Nucleus accumbens (tissue), 56 donors: ENCODE measurements at regions not wholly inside any gene's neighbourhood (a gene's known extent, or its start where the extent isn't known, plus 50 kb on each side); places are given as distances from the start of the nearest gene placed in this dataset.

Experiments
- DNase-seq, 56 donors: peaks; one replicate each; lab custom pipeline; 2025; lab: John Stamatoyannopoulos, UW

DNA sequence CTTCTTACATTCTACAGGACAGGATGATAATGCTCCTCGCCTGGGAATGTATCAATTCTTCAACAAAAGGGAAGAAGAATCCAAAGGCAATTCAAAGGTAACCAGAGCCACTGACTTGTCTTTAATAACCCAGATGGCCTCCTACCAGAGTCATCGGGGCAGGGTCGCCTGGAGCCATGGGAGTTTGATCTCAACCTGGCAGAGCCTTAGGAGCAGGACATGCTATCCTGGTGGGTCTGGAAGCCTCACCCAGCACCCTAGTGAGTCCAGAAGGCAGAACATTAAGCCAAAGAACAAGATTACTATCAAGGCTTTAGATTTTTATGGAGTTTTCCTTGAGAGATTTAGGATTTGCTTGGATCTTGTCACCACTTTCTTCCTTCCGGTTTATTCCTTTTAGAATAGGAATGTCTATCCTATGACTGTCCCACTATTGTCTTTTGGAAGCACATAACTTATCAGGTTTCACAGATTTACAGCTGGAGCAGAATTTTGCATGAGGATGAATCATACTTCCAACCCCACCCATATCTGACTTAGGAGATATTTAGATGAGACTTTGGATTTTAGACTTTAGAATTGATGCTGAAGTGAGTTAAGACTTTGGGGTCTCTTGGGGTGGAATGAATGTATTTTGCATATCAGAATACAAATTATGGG lies 330.3 kb upstream of the GOLIM4 start:
- DNase-seq = no peak

DNA sequence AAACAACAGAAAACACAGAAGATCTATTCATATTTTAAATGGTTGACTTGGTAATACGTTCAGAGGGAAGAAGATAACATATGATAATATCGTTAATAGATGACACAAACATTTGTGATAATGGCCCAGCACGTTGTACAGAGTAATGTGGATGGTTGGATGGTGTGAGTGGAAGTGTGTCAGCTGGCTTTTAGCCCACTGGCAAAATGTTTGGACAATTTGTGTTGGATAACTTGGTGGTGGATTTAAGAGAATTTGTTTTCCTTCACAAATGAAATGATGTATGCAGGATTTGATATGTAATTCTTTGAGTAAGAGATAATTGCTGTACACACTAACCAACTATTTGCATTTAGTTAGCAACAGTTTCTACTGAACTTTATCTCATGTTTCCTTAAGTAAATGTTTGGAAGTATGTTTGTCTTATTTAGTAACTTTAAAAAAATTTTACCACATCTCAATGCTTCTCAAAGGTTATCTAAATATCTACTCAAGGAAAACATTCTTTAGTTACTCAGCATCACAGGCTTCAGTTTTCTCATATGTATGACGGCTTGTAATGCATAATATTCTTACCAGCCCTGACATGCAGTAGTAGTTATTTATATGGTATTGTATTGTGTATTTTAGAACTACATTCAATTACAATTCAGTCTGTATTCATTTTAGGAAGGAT lies 328.5 kb upstream of the GOLIM4 start:
- DNase-seq = no peak

DNA sequence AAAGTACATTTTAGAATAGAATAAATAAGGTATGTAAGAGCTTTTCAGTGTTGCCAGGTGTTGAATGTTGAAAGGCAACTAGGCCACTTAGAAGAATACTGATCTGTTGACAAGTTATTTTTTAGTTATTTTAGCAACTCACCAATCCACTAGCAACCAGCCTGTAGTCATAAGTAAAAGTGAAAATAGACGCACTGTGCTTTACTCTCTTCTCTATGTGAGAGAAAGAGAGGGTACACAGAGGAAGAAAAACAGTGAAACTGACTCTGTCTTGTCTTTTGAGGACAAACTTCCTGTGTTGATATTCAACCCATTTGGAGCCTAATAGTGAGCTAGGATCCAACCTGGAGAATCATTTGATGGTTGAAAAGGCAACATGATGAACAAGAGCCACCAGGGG lies 327.1 kb upstream of the GOLIM4 start:
- no peak for DNase-seq

DNA sequence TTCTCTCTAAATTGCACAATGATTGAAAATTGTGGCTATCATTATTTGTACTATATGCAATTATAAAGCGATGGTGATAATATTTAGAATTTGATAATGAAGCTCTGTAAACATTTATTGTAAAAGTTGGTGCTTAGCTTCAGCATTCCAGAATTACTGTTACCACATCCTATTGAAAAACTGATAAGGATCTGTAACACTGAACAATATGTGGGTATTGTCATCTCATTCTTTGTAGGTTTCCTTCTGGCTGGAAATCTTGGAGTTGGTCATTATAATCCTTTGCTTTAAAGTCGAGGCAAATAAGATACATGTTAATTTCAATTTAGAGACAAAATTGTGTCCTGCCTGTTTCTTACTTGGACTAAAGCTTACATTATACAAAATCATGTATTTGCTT lies 323.4 kb upstream of the GOLIM4 start:
- no peak for DNase-seq

DNA sequence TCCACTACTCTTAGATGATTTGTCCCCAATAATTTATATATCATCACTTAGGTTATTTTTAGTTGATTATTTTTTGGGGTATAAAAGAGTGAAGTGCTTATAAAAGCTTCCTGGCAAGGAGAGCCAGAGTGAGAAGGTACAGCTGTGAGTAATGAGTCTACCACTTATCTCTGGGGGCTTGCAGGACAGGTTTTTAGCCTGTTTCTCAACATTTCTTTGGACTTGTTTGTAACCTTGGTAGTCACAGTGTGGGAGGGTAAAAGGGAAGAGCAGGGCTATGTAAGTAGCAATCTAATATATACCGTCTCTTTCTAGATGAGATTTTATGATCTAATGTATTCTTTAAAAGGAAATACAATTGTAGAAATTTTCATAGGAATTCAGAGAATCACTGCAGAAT lies 321.3 kb upstream of the GOLIM4 start:
- no peak for DNase-seq

DNA sequence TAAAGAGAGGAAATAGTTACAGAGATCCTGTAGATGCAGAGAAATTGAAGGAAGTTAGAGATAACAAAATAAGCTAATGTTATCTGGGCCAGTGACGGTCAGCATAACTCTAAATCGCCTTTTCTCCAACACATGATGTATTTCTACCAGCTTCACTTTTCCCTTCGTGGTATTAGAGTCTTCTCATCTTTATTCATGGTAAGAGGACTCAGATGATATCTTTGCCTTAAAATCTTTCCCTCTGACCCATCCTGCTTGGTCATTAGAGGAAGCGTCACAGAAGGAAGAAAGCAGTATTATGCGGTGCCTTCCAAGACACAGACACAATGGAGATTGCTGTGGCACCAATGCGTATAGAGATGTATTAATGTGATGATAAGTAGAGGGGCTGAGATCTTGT lies 320.7 kb upstream of the GOLIM4 start:
- DNase-seq = no peak

DNA sequence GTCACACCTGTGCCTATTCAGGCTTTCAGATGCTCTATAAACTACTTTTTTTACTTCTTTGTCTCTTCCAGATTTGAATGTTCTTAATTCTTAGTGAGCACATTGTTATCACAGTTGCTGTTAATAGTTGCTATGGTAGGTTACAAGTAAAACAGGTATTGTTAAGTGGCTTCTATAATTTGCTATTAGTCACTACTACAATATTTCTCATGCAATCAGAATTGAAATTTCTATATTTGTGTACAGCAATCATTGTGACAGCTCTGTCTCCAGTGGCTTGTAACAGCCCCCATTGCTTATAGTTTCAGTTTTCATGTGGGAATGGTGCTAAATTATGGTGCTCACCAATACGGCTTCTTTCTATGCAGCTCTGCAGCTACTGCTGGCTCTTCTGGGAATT lies 318.4 kb upstream of the GOLIM4 start:
- no peak for DNase-seq

DNA sequence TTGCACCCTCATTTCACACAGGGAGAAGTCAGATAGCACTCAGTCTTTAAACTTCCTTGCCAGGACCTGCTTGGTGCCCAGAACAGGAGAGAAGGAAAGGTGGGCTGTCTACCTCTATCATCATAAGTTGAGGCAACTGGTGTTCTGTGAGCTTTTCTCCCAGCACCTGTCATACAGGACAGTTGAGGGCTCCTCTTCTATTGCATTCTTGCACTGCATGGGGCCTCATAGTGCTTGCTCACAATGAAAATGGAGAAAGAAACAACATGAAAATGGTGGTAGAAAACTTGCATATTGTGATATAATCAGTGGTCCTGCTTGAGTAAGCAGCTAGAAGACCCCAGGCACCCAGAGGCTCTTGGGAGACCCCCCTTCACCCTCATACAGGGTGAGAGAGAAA lies 311.7 kb upstream of the GOLIM4 start:
- no peak for DNase-seq

DNA sequence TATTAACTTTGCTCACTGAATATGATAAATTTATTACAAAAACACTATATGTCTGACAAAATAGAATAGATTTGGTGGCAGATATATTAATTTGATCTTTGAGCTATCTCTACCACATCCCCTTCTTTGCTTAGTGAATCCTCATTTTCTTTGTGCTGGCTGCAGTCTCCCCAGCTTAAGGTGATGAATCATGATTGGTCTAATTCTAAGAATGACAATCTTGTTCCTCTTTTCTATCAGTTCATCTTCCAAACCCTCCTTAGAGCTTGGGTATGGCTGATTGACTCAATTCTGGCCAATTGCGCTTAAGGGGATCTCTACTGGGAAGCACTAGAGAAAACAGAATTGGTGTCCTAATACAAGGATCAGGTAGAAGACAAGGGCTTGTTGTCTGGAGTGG lies 309.6 kb upstream of the GOLIM4 start:
- no peak for DNase-seq

DNA sequence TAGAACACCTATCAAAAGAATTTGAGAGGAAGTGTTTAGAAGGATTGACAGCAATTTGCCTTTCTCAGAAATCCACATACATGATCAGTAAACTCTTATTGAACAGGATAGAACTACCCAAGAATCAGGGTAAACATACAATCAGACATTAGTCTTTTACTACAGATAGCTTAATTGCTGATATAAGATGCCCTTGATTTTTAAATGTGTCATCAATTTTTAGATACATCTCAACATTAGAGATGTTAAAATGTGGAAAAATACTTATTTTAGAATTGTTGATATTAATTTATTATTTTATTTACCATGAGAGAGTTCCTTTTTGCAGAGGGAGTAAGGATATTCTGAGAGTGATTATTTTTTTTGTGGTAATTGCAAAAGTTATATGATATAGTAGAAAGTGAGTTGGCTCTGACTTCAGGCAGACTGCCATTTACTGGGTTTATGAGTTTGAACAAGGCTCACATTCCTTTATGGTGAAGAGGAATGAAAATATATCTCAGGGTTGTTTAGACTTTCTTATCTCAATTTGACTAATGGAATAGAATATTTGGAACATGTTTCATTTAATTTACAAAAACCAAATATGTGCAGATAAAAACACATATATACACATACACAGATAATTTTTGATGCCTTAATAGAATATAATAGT lies 302.8 kb upstream of the GOLIM4 start:
- DNase-seq = no peak

DNA sequence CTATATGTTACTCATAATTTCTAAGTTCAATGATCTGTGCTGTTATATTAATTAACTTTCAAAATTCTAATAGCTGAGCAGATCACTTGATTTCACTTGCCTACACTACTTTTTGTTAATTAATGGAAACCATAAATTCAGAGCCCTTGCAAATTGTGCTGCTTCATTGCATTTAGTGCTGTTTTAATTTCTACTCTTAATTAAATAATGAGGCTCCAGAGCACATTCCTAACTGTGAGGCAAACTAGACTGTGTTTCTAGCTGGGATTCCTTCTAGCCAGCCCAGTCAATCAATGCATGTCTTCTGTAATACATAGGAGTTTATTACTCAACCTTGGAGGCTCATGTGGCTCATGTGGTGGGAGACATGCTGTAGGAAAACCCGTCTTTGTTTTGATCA lies 301.1 kb upstream of the GOLIM4 start:
- DNase-seq = no peak

DNA sequence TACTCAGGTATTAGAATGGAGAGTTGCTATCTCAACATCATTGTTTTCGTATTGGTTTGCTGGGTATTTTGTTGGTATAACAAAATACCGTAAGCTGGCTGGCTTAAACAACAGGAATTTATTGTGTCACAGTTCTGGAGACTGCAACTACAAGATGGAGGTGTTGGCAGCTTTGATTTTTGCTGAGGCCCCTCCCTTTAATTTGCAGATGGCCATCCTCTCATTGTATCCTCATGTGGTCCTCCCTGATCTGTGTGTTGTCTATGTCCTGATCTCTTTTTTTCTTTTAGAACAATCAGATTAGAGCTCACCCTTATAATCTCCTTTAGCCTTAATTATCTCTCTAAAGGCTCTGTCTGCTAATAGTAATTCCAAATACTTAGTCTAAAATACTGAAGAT lies 299.8 kb upstream of the GOLIM4 start:
- no peak for DNase-seq

DNA sequence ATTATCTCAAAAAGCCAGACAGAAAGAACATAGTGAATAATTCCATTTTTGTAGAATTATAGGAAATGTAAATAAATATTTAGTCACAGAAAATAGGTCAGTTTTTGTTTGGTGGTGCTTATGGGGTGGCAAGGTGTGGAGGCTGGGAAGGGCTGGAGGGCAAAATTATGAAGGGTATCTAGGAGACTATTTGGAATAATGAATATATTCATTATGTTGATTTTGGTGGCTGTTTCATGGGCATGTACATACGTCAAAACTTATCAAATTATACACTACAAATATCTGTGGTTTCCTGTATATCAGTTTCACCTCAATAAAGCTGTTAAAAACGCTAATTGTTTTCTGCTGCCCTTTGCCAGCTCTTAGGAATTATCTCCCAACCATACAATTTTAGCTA lies 298.7 kb upstream of the GOLIM4 start:
- no peak for DNase-seq

DNA sequence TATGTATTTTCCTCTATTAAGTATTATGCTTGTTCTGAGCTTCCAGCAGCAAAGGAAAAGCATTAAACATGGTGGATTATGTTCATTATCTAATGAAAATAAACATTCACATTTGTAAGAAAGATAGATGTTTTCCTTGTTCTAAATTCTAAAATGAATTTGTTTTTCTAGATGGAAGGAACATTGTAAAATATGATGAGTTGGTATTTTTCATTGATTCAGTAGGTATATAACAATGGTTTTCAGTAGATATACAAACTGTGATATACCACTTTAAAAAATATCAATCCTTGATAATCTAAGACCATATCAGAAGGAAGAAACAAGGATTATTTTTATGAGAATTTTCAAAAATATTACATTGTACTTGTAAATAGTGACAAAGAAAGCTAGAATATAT lies 290.6 kb upstream of the GOLIM4 start:
- DNase-seq = no peak

DNA sequence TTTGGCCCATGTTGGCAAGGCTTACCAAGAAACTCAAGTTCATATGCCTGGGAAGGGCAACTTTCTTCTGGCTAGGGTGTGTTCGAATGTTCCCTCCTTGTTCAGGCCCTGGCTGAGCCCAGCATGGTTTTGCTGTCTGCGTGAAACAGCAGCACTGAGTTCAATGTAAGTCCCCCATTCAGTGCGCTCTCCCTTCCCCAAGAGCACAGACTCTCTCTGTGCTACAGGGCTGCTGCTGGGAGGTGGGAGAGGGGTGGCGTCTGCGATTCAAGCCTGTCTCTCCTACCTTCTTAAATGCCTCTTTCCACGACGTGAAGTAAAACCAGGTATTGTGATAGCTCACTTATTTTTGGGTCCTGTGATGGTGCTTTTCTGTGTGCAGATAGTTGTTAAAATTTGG lies 289.3 kb upstream of the GOLIM4 start:
- DNase-seq = no peak

DNA sequence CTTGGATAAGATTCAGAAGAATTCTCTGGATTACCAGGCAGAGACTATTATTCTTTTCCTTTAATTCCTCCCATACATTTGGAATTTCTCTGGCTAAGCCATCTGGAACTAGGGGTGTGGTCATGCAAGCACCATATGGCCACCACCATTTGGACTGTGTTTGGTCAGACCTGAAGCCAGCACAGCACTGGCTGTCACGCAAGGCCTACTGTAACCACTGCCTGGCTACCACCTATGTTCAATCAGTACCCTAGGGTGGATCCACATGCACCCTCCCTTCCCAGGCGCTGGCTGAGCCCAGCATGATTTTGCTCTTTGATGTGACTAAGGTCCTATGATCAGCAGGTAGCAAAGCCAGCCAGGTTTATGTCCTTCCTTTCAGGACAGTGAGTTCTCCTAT lies 287.8 kb upstream of the GOLIM4 start:
- DNase-seq = no peak

DNA sequence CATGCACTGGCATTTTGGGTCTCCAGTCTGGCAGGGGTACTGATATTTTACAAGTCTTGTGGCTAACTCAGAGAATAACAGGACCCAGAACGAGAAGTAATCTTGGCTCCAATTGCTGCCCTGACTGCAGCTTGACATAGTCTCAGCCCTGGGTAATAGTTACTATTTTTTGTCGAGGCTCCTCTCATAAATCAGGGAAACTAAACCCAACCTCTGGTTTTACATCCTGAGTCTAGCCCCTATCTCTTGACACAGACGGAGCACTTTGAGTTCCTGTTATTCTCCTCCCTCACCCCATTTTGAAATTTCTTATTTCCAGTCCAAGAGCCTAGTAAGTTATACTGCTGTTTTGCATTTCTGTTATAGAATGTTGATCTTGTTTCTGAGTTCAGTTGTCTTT lies 276.1 kb upstream of the GOLIM4 start:
- no peak for DNase-seq

DNA sequence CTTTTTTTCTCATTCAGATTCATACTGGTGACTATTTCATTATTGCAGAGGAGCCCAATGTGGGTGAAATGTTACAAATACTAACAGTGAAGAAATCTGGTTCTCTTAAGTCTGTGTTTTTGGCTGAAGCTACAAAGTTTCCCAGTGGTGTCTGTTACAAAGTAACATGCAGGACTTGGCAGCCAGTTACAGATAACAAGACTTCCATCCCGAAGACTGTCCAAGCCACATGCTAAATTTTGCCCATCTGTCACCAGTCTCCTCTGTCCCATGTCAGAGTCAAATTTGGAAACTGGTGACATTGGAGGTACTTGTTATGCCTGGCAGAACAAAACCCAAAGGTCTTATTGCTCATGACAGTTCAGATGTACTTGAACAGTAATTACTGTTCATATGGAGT lies 269.2 kb upstream of the GOLIM4 start:
- DNase-seq = no peak

DNA sequence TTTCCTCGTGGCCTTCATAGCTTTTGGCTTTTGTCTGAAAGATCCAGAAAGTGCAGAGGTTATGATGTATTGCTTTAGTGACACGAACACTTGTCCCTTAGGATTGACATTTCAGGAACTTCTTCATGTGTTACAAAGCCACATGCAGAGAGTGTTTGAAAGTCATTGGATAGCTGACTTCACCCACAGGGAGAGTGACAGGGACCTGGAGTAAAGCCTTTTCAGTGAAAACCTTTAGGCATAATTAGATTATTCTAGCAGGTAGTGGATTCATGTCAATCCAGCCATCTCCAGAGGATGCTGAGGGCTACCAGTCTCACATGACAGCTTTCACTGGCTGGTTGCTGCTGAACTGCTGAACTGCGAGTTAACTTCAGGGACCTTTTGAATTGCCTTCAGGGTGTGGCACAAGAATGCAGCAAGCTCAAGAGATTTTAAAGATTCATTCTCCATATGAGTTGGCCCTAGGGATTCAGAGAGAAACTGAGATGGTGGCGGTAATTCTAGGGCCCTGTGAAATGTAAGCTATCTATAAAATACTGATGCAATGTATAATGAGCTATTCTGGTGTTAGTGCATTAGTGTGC lies 267.0 kb upstream of the GOLIM4 start:
- no peak for DNase-seq

DNA sequence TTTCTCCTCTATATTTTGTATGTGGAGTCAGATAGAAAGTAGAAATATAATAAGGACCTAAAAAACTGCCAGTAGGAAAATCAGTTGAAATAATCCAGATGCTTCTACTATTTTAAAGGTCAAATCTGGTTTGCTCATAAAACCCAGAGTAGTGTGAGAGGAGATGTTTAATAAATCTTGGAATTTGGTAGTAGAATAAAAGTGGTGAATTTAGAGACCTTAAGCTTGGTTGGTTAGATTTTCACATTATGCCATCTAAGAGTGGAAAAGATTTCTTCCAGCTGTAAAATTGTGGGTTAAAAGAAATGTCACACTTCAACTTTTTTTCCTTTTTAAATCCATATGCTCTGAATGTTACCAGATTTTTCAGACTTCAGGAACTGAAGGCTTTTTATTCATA lies 266.4 kb upstream of the GOLIM4 start:
- DNase-seq = no peak

DNA sequence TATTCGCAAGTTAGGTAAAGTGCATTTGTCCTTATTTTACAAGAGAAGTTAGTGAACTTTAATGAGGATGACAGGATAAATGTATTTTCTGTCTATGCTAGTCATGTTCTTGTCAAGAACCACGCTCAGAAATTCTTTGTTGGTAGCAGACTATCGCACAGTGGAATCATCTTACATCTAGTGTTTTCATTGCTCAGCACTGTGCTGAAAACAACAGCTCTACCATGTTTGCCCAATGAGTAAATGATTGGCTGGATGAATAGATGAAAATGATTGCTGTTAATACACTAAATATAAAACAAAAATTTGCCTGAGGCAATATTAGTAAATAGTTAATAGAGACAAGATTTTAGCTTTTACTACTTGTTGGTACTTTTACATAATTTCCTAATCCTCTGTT lies 265.3 kb upstream of the GOLIM4 start:
- no peak for DNase-seq
